Neural cell (in vitro differentiated cells): ENCODE measurements at regions not wholly inside any gene's neighbourhood (a gene's known extent, or its start where the extent isn't known, plus 50 kb on each side); places are given as distances from the start of the nearest gene placed in this dataset.

ENCODE experiments used
- H2AFZ ChIP-seq: fragments of 200-600, 300-800 bp; sonication (generic), shearing (Covaris generic); 2 replicates; pipeline ENCODE4 v1.6.0; 2014; ENCODE audit warnings: low read depth, mild to moderate bottlenecking, antibody characterized with exemption, low read length, moderate library complexity
- H3F3A ChIP-seq: fragments of 200-600 bp; shearing (Covaris generic); 2 replicates; pipeline ENCODE4 v1.6.1; 2016; ENCODE audit warnings: mild to moderate bottlenecking, moderate library complexity, mixed read lengths, antibody characterized with exemption, low read length; ENCODE audit not compliant: insufficient read depth, poor library complexity, severe bottlenecking
- H3K27ac ChIP-seq: fragments of 200-600, 300-800 bp; sonication (generic), shearing (Covaris generic); 2 replicates; pipeline ENCODE4 v1.5.1; 2014; ENCODE audit warnings: mild to moderate bottlenecking, low read length, moderate library complexity
- H3K27me3 ChIP-seq: fragments of 300-800, 200-600 bp; sonication (generic), shearing (Covaris generic); 2 replicates; pipeline ENCODE4 v1.6.0; 2014; ENCODE audit warnings: mild to moderate bottlenecking, low read depth, low read length, moderate library complexity; ENCODE audit not compliant: insufficient read depth
- H3K36me3 ChIP-seq: fragments of 300-800, 200-600 bp; sonication (generic), shearing (Covaris generic); 2 replicates; pipeline ENCODE4 v1.5.1; 2014; ENCODE audit warnings: mild to moderate bottlenecking, antibody characterized with exemption, low read length, moderate library complexity; ENCODE audit not compliant: insufficient read depth
- H3K4me2 ChIP-seq: fragments of 300-800, 200-600 bp; sonication (generic), shearing (Covaris generic); 2 replicates; pipeline ENCODE4 v1.6.0; 2014; ENCODE audit warnings: mild to moderate bottlenecking, low read length
- H3K4me3 ChIP-seq: fragments of 300-800, 200-600 bp; sonication (generic), shearing (Covaris generic); 2 replicates; pipeline ENCODE4 v1.5.1; 2014; ENCODE audit warnings: mild to moderate bottlenecking, low read length, moderate library complexity
- H3K79me2 ChIP-seq: fragments of 200-600 bp; shearing (Covaris generic); replicated peaks from 2 replicates; pipeline ENCODE4 v1.6.0; 2014; ENCODE audit warnings: mild to moderate bottlenecking, low read length, moderate library complexity; ENCODE audit not compliant: insufficient read depth
- H3K9ac ChIP-seq: fragments of 300-800, 200-600 bp; sonication (generic), shearing (Covaris generic); 2 replicates; pipeline ENCODE4 v1.6.1; 2016; ENCODE audit warnings: mild to moderate bottlenecking, low read length, mixed read lengths
- H3K9me2 ChIP-seq: fragments of 200-600 bp; shearing (Covaris generic); 2 replicates; pipeline ENCODE4 v1.6.1; 2016; ENCODE audit warnings: mild to moderate bottlenecking, low read length, mixed read lengths; ENCODE audit not compliant: insufficient read depth
- H3K9me3 ChIP-seq: fragments of 200-600, 300-800 bp; sonication (generic), shearing (Covaris generic); 2 replicates; pipeline ENCODE4 v1.6.1; 2016; ENCODE audit warnings: mild to moderate bottlenecking, mixed run types, low read length, moderate library complexity, mixed read lengths
- H4K20me1 ChIP-seq: fragments of 200-600 bp; shearing (Covaris generic); 2 replicates; pipeline ENCODE4 v1.6.1; 2016; ENCODE audit warnings: mild to moderate bottlenecking, mixed run types; ENCODE audit not compliant: insufficient read depth
- EP300 ChIP-seq: fragments of 450-650 bp; conservative IDR thresholded peaks from 2 replicates; pipeline ENCODE4 v1.6.1; 2014; ENCODE audit warnings: antibody characterized with exemption, mild to moderate bottlenecking, moderate library complexity; ENCODE audit not compliant: poor library complexity, severe bottlenecking
- EZH2 ChIP-seq: fragments of 200-600, 300-800 bp; shearing (Covaris generic), sonication (generic); IDR thresholded peaks from 2 replicates; pipeline ENCODE4 v1.6.1; 2014; ENCODE audit warnings: antibody characterized with exemption, low read length, borderline replicate concordance, mild to moderate bottlenecking; ENCODE audit not compliant: insufficient read depth, poor library complexity, severe bottlenecking
- MXI1 ChIP-seq: fragments of 450-650 bp; conservative IDR thresholded peaks from 2 replicates; pipeline ENCODE4 v1.6.1; 2014; ENCODE audit warnings: antibody characterized with exemption, mild to moderate bottlenecking; ENCODE audit not compliant: poor library complexity, severe bottlenecking
- POLR2AphosphoS5 ChIP-seq: IDR thresholded peaks from 2 replicates; pipeline ENCODE4 v1.6.1; 2012
- RAD21 ChIP-seq: fragments of 450-650 bp; conservative IDR thresholded peaks from 2 replicates; pipeline ENCODE4 v1.6.1; 2014; ENCODE audit warnings: antibody characterized with exemption, mild to moderate bottlenecking, moderate library complexity
- SMC3 ChIP-seq: fragments of 450-650 bp; conservative IDR thresholded peaks from 2 replicates; pipeline ENCODE4 v1.6.1; 2014; ENCODE audit warnings: antibody characterized with exemption, mild to moderate bottlenecking, moderate library complexity; ENCODE audit not compliant: poor library complexity
- TAF1 ChIP-seq: IDR thresholded peaks from 2 replicates; pipeline ENCODE4 v1.6.1; 2012; ENCODE audit warnings: low read depth
- TF ChIP-seq, protein P1 (sequence below): IDR thresholded peaks from 2 replicates; pipeline ENCODE4 v1.6.1; 2012; ENCODE audit warnings: borderline replicate concordance
- TF ChIP-seq, protein P2 (sequence below): fragments of 450-650 bp; IDR thresholded peaks from 2 replicates; pipeline ENCODE4 v1.5.1; 2014; ENCODE audit warnings: antibody characterized with exemption, mild to moderate bottlenecking, moderate library complexity; ENCODE audit not compliant: poor library complexity, severe bottlenecking

DNA sequence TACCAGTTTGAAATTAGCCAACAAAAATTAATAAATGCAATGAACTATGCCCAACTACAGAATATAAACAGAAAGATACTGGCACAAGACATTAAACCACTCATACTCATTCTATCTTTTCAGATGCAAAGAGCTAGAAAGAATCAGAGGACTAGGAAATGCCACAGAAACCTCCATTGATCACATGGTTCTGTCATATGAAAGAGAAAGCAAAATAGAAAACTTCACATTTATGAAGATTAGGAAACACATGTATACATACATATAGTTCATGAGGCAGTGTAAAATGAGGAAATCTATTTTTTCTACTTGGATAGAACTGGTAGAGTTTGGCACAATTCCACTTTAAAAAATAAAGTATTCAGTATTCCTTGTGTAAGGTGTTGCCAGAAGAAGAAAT lies 275.1 kb upstream of the PTGER4 start:
- Histone ChIP-seq H3K9me3 (no peaks in the 10 kb centered on the region), H3F3A (peaks cover 4% of the 10 kb centered on the region), H3K36me3 (no peaks in the 10 kb centered on the region), H3K9ac (no peak overlapping the region), H3K27ac (no peak overlapping the region), H4K20me1 (no peaks in the 10 kb centered on the region), H2AFZ (no peak overlapping the region), H3K27me3 (no peaks in the 10 kb centered on the region), H3K79me2 (no peaks in the 10 kb centered on the region), H3K4me3 (no peak overlapping the region), H3K4me2 (no peak overlapping the region), H3K9me2 (no peaks in the 10 kb centered on the region)
- TF ChIP-seq POLR2AphosphoS5 (no peak), EP300 (no peak)

DNA sequence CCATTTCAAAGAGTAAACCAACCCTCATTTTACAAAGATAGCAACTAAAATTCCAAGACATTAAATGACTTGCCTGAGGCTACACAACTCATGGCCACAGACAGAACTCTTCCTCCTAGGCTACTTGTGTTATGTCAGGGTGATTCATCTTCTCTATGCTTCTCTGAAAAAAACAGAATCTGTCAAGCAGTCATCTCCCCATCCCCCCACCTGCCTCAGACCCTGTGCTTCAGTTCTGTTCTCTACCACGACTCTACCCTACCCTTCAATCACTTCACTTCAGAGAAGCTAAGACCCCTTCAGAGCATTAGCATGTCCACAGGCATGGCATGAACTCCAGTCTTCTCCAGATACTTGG lies 277.7 kb upstream of the PTGER4 start:
- H2AFZ ChIP-seq = no peak overlapping the region
- H3F3A ChIP-seq = peaks cover 4% of the 10 kb centered on the region
- no peaks in the 10 kb centered on the region for H3K79me2 ChIP-seq
- H3K9me2 ChIP-seq = no peaks in the 10 kb centered on the region
- H3K9ac ChIP-seq = peak overlapping the region; percentile 42
- peak overlapping the region; percentile 81 for H3K27ac ChIP-seq
- H3K4me2 ChIP-seq = peak overlapping the region; percentile 18
- no peak for TF ChIP-seq SMC3
- TF ChIP-seq TAF1 = no peak
- TF ChIP-seq EZH2 = no peak
- no peak for TF ChIP-seq RAD21
- no peak for TF ChIP-seq POLR2AphosphoS5
- TF ChIP-seq, protein P1, sequence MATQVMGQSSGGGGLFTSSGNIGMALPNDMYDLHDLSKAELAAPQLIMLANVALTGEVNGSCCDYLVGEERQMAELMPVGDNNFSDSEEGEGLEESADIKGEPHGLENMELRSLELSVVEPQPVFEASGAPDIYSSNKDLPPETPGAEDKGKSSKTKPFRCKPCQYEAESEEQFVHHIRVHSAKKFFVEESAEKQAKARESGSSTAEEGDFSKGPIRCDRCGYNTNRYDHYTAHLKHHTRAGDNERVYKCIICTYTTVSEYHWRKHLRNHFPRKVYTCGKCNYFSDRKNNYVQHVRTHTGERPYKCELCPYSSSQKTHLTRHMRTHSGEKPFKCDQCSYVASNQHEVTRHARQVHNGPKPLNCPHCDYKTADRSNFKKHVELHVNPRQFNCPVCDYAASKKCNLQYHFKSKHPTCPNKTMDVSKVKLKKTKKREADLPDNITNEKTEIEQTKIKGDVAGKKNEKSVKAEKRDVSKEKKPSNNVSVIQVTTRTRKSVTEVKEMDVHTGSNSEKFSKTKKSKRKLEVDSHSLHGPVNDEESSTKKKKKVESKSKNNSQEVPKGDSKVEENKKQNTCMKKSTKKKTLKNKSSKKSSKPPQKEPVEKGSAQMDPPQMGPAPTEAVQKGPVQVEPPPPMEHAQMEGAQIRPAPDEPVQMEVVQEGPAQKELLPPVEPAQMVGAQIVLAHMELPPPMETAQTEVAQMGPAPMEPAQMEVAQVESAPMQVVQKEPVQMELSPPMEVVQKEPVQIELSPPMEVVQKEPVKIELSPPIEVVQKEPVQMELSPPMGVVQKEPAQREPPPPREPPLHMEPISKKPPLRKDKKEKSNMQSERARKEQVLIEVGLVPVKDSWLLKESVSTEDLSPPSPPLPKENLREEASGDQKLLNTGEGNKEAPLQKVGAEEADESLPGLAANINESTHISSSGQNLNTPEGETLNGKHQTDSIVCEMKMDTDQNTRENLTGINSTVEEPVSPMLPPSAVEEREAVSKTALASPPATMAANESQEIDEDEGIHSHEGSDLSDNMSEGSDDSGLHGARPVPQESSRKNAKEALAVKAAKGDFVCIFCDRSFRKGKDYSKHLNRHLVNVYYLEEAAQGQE = no peak
- TF ChIP-seq, protein P2, sequence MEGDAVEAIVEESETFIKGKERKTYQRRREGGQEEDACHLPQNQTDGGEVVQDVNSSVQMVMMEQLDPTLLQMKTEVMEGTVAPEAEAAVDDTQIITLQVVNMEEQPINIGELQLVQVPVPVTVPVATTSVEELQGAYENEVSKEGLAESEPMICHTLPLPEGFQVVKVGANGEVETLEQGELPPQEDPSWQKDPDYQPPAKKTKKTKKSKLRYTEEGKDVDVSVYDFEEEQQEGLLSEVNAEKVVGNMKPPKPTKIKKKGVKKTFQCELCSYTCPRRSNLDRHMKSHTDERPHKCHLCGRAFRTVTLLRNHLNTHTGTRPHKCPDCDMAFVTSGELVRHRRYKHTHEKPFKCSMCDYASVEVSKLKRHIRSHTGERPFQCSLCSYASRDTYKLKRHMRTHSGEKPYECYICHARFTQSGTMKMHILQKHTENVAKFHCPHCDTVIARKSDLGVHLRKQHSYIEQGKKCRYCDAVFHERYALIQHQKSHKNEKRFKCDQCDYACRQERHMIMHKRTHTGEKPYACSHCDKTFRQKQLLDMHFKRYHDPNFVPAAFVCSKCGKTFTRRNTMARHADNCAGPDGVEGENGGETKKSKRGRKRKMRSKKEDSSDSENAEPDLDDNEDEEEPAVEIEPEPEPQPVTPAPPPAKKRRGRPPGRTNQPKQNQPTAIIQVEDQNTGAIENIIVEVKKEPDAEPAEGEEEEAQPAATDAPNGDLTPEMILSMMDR = no peak
- no peak for TF ChIP-seq MXI1
- no peaks in the 10 kb centered on the region for H4K20me1 ChIP-seq
- no peaks in the 10 kb centered on the region for H3K36me3 ChIP-seq
- H3K9me3 ChIP-seq = no peaks in the 10 kb centered on the region
- peak overlapping the region; percentile 38 for H3K4me3 ChIP-seq
- no peaks in the 10 kb centered on the region for H3K27me3 ChIP-seq

DNA sequence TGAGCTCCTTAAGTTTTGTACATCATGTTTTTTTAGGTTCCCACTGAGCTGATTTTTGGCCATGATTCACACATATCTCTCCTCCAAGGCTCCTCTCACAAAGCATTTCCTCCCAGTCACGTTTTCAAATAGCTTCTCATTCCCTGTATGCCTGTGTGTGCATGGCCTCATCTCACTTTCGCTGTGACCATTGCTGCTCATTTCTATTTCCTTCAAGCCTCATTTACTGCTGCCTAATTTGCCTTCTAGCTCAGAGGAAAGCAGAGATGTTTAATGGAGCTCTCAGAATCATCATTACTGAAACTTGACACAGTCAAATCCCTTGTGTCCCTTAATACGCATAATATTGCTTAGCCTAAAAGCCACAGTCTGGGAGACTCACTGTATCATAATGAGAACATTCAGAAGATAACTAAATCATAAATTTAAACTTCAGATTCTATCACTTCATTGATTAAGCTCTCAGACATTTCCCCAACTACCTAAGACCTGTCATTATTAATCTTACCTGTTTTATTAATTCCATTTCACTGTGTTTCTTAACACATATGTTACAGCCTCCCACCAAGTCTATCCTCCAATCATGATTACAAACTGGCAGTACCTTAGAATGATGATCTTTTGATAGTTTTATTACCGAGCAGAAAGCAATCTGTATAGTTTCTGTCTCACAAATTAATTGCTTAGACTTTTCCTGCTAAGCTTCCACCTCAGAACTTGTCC lies 278.3 kb upstream of the PTGER4 start:
- TF ChIP-seq EZH2 (no peak), TAF1 (no peak), POLR2AphosphoS5 (peak; percentile 72), EP300 (peak; percentile 72), RAD21 (no peak), MXI1 (no peak)
- TF ChIP-seq, protein P2 = peak; percentile 8
- TF ChIP-seq, protein P1 = peak; percentile 76
- Histone ChIP-seq H3K4me2 (peak overlapping the region; percentile 18), H4K20me1 (no peaks in the 10 kb centered on the region), H3K4me3 (peak overlapping the region; percentile 38), H3K9me3 (no peaks in the 10 kb centered on the region), H3K27ac (peak overlapping the region; percentile 81), H3K9me2 (no peaks in the 10 kb centered on the region), H3F3A (peaks cover 4% of the 10 kb centered on the region), H3K27me3 (no peaks in the 10 kb centered on the region), H3K9ac (peak overlapping the region; percentile 42), H3K79me2 (no peaks in the 10 kb centered on the region), H3K36me3 (no peaks in the 10 kb centered on the region), H2AFZ (no peak overlapping the region)
